H7 (cell line): ENCODE measurements at regions not wholly inside any gene's neighbourhood (a gene's known extent, or its start where the extent isn't known, plus 50 kb on each side); places are given as distances from the start of the nearest gene placed in this dataset.

Source experiments
- DNase-seq: peaks from one replicate; pipeline ENCODE4 v3.0.0; 2012
- H3K27me3 ChIP-seq: 2 replicates; pipeline ENCODE4 v1.6.0; 2011; ENCODE audit warnings: mild to moderate bottlenecking, low read length; ENCODE audit not compliant: control insufficient read depth, insufficient read depth
- H3K36me3 ChIP-seq: replicated peaks from 2 replicates; pipeline ENCODE4 v1.5.1; 2011; ENCODE audit warnings: low read length; ENCODE audit not compliant: control insufficient read depth, insufficient read depth
- H3K4me3 ChIP-seq: 2 replicates; pipeline ENCODE4 v1.5.1; 2011; ENCODE audit warnings: low read depth, mild to moderate bottlenecking, control low read depth, low read length, moderate library complexity; ENCODE audit not compliant: insufficient read depth

DNA sequence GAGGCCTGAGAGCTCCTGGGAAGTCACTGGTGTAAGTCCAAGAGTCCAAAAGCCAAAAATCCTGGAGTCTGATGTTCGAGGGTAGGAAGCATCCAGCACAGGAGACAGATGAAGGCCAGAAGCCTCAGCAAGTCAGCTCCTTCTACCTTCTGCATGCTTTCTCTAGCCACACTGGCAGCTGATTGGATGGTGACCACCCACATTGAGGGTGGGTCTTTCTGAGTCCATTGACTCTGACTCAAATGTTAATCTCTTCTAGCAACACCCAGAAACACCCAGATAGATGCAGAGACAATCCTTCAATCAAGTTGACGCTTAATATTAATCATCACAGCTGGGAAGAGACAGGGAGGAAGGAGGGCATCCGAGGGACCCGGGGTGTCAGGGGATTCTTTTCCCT is 305.8 kb downstream of the AACS start:
- Histone ChIP-seq H3K36me3 (no peaks in the 10 kb centered on the region), H3K27me3 (no peaks in the 10 kb centered on the region), H3K4me3 (no peak overlapping the region)
- DNase-seq, result no peak

- Histone ChIP-seq H3K36me3 (no peaks in the 10 kb centered on the region), H3K27me3 (no peaks in the 10 kb centered on the region), H3K4me3 (no peak overlapping the region)
- DNase-seq, result no peak
Measured at GRCh38 chr12:125372085-125372484, 306.9 kb downstream of the AACS start.

GRCh38 chr12:125373375-125373774 is 308.1 kb downstream of the AACS start:
- H3K4me3 ChIP-seq, result no peak overlapping the region
- H3K27me3 ChIP-seq, result no peaks in the 10 kb centered on the region
- DNase-seq, result no peak
- H3K36me3 ChIP-seq, result no peaks in the 10 kb centered on the region

GRCh38 chr12:125376422-125376821 is 311.2 kb downstream of the AACS start:
- Histone ChIP-seq H3K27me3 (no peaks in the 10 kb centered on the region), H3K4me3 (no peak overlapping the region), H3K36me3 (no peaks in the 10 kb centered on the region)
- DNase-seq, result no peak

GRCh38 chr12:125377093-125377492 is 311.9 kb downstream of the AACS start:
- no peaks in the 10 kb centered on the region for H3K27me3 ChIP-seq
- H3K4me3 ChIP-seq, result no peak overlapping the region
- no peak for DNase-seq
- no peaks in the 10 kb centered on the region for H3K36me3 ChIP-seq

DNA sequence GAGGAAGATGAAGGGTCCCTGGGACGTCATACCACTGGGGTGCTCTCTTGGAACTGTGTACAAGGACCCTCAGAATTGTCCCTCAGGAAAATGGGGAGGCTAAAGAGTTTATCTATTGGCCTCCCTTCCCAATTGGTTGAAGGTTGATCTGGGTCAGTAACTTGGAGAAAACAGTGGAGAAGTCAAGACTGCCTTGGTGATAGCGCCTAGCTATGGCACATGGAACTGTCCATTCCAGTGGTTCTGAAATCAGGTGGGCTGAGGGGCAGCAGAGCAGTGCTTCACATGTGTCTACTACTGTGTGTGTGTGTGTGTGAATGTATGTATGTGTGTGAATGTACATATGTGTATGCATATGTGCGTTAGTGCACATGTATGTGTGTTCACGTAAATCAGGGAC is 316.1 kb downstream of the AACS start:
- Histone ChIP-seq H3K4me3 (no peak overlapping the region), H3K36me3 (no peaks in the 10 kb centered on the region), H3K27me3 (no peaks in the 10 kb centered on the region)
- peak; percentile 17 for DNase-seq

GRCh38 chr12:125382926-125383325 is 317.7 kb downstream of the AACS start:
- no peak for DNase-seq
- Histone ChIP-seq H3K36me3 (no peaks in the 10 kb centered on the region), H3K4me3 (no peak overlapping the region), H3K27me3 (no peaks in the 10 kb centered on the region)

DNA sequence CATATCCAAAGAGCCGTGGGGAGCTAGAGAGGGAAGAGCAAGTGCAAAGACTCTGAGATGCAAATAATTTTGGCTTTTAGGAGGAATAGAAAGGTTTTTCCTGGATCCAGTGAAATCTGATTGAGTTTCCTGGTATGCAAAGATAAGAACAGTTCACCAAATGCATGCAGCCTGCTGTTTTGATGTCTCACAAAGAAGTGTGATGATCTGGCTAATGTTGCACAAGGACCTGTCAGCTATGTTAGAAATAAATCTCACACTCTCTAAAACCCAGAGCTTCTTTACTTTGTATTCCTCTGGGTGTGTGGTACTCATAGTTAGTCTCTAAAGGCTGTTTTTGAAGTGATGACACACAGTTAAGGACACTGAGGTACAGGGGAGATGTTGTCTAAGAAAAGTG is 321.4 kb downstream of the AACS start:
- Histone ChIP-seq H3K4me3 (no peak overlapping the region), H3K36me3 (no peaks in the 10 kb centered on the region), H3K27me3 (no peaks in the 10 kb centered on the region)
- no peak for DNase-seq

- DNase-seq, result no peak
- Histone ChIP-seq H3K27me3 (no peaks in the 10 kb centered on the region), H3K36me3 (no peaks in the 10 kb centered on the region), H3K4me3 (no peak overlapping the region)
Measured at GRCh38 chr12:125387206-125387605, 322.0 kb downstream of the AACS start.

- Histone ChIP-seq H3K4me3 (no peak overlapping the region), H3K27me3 (no peaks in the 10 kb centered on the region), H3K36me3 (no peaks in the 10 kb centered on the region)
- no peak for DNase-seq
Measured at GRCh38 chr12:125389061-125389697, 323.9 kb downstream of the AACS start.

DNA sequence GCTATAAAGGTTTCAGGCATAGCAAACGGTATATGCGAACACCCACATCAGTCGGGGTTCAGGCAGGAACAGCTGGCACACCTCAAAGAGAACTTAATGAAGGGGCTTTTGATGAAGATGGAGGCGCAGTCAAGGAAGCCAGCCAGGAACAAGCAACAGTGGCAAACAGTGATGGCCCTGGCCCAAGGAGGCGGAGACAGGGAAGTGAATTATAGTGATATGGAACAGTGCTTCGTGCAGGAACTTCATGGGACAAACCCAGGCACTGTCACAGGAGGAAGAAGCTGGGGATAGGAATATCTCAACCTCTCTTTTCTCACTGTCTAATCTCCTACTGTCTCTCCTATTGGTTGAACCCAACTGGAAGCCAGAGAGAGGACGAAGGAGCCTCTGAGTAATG is 328.3 kb downstream of the AACS start:
- Histone ChIP-seq H3K36me3 (no peaks in the 10 kb centered on the region), H3K4me3 (no peak overlapping the region), H3K27me3 (no peaks in the 10 kb centered on the region)
- no peak for DNase-seq

GRCh38 chr12:125395583-125396215 is 330.5 kb downstream of the AACS start:
- H3K4me3 ChIP-seq, result no peak overlapping the region
- no peaks in the 10 kb centered on the region for H3K36me3 ChIP-seq
- no peaks in the 10 kb centered on the region for H3K27me3 ChIP-seq
- DNase-seq, result no peak

DNA sequence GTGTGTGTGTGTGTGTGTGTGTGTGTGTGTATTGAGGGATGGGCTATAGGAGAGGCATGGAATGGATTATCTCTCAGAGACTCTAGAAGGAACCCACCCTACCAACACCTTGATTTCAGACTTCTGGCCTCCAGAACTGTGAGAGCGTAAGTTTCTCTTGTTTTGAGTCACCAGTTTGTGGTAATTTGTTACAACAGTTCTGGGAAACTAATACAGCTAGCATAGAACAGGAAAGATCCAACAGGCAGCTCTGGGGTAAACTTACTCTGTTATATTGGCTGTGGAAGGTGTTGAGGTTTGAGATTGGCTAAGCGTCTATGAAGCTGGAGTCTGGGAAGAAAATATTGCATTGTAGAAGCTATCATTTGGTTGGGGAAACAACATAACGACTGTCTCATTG is 334.3 kb downstream of the AACS start:
- no peaks in the 10 kb centered on the region for H3K27me3 ChIP-seq
- no peak overlapping the region for H3K4me3 ChIP-seq
- no peak for DNase-seq
- H3K36me3 ChIP-seq, result no peaks in the 10 kb centered on the region

- peak; percentile 74 for DNase-seq
- Histone ChIP-seq H3K27me3 (no peaks in the 10 kb centered on the region), H3K36me3 (no peaks in the 10 kb centered on the region), H3K4me3 (no peak overlapping the region)
Measured at GRCh38 chr12:125402874-125403789, 337.9 kb downstream of the AACS start.

GRCh38 chr12:125403843-125404242 is 338.6 kb downstream of the AACS start:
- no peaks in the 10 kb centered on the region for H3K36me3 ChIP-seq
- H3K27me3 ChIP-seq, result no peaks in the 10 kb centered on the region
- no peak overlapping the region for H3K4me3 ChIP-seq
- DNase-seq, result no peak
